ENCODE measurements at regions not wholly inside any gene's neighbourhood (a gene's known extent, or its start where the extent isn't known, plus 50 kb on each side); places are given as distances from the start of the nearest gene placed in this dataset.

DNA sequence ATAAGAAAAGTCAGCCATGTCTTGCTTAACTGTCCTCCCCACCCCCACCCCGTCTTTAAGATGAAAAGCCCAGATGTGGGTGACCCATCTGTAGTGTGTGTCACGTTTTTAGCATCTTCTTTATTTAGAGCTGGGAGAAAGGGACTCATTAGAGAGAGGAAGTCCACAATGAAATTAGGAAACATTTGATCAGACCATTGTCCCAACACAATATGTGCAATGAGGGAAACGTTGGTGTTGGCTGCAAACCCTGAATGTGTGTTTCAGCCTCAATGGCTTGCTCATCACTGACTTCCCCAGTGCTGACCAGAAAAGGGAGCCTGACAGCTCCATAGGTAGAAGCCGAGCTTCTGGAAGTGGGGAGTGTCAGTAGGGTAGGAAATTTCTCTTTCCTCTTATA is 475.7 kb downstream of the CD83 start:
- H3K4me3 ChIP-seq (replicated peaks; ENCODE audit: insufficient read depth, low read length), result no peak overlapping the region
- DNase-seq (ENCODE audit: low read depth in 1 of 2, low spot score in 1 of 2), result peak in 1 of 2 experiments; percentile 28

DNA sequence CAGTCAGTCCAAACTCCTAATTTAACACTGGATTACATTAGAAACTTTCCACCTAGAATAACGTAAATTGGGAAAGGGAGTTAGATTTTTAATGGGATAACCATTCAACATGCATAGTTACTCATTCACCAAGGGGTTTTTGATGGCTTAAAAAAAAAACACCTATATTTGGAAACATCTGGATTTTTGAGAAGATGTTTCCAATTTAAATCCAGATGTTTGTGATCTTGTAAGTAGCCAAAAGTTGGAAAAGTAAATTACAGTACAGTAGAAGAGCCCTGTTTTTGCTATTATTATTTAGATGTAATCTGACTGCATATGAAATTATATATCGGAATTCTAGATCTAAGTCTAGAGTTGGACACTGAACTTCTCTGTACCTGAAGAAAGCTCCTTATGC is 478.2 kb downstream of the CD83 start:
- H3K27me3 ChIP-seq (ENCODE audit: insufficient read depth, poor library complexity, severe bottlenecking), result no peaks in the 10 kb centered on the region
- no peak for DNase-seq (ENCODE audit: low read depth in 1 of 2, low spot score in 1 of 2)
- TF ChIP-seq POLR2AphosphoS5 (IDR thresholded peaks at IDR 0.05; ENCODE audit: low read depth) (no peak), GABPA (IDR thresholded peaks at IDR 0.05; ENCODE audit: low read depth) (no peak), SPI1 (IDR thresholded peaks at IDR 0.05; ENCODE audit: borderline replicate concordance, low read depth) (no peak), CTCF (IDR thresholded peaks at IDR 0.05; ENCODE audit: insufficient read depth, low read length) (no peak), REST (IDR thresholded peaks at IDR 0.05; ENCODE audit: insufficient replicate concordance, low read depth) (no peak)
- no peak overlapping the region for H3K4me3 ChIP-seq (replicated peaks; ENCODE audit: insufficient read depth, low read length)
- peak overlapping the region; percentile 31 for H3K27ac ChIP-seq (replicated peaks)

More for the DNA sequence above, 475.7 kb downstream of the CD83 start:
- TF ChIP-seq SPI1 (IDR thresholded peaks at IDR 0.05; ENCODE audit: borderline replicate concordance, low read depth), result no peak
- TF ChIP-seq GABPA (IDR thresholded peaks at IDR 0.05; ENCODE audit: low read depth), result no peak
- no peak for TF ChIP-seq POLR2AphosphoS5 (IDR thresholded peaks at IDR 0.05; ENCODE audit: low read depth)
- TF ChIP-seq REST (IDR thresholded peaks at IDR 0.05; ENCODE audit: insufficient replicate concordance, low read depth), result no peak
- TF ChIP-seq CTCF (IDR thresholded peaks at IDR 0.05; ENCODE audit: insufficient read depth, low read length), result no peak
- Histone ChIP-seq H3K27me3 (ENCODE audit: insufficient read depth, poor library complexity, severe bottlenecking) (no peaks in the 10 kb centered on the region), H3K27ac (replicated peaks) (no peak overlapping the region)

DNA sequence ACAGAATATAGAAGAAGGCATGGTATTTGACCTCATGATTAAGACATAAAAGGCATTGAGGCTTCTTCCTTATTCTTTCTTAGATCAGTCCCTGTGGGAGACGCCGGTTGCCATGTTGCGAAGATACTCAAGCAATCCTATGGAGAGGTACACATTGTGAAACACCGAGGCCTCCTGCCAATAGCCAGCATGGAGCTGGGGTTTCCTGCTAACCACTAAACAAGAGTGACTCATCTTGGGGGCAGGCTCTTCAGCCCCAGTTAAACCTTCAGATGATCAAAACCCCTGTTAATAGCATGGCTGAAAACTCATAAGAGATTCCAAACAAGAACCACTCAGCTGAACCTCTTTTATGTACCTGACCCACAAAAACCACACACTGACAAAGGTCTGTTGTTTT is 478.8 kb downstream of the CD83 start:
- no peak overlapping the region for H3K4me3 ChIP-seq (replicated peaks; ENCODE audit: insufficient read depth, low read length)
- H3K27ac ChIP-seq (replicated peaks), result peak overlapping the region; percentile 40
- H3K27me3 ChIP-seq (ENCODE audit: insufficient read depth, poor library complexity, severe bottlenecking), result no peaks in the 10 kb centered on the region
- TF ChIP-seq POLR2AphosphoS5 (IDR thresholded peaks at IDR 0.05; ENCODE audit: low read depth) (peak; percentile 80), SPI1 (IDR thresholded peaks at IDR 0.05; ENCODE audit: borderline replicate concordance, low read depth) (0 out of 2 replicates have a peak, but pooled peaks have one; percentile 12), REST (IDR thresholded peaks at IDR 0.05; ENCODE audit: insufficient replicate concordance, low read depth) (no peak)
- peak; percentile 93 to 96 for DNase-seq (ENCODE audit: low read depth in 1 of 2, low spot score in 1 of 2)

Measured in HL-60 (cell line).